ENCODE measurements at regions not wholly inside any gene's neighbourhood (a gene's known extent, or its start where the extent isn't known, plus 50 kb on each side); places are given as distances from the start of the nearest gene placed in this dataset.
"Not testable (repeated sequence)": the region's sequence is repeated elsewhere in the genome, so short reads cannot be mapped to it uniquely, and the experiment has no call there.

GRCh38 chr6:44038543-44039065, 88.6 kb downstream of the MRPL14 start:
- TF ChIP-seq OSR1 (CRISPR knock-in tag; IDR thresholded peaks at IDR 0.05): no peak
- no peak for TF ChIP-seq BACH2 (CRISPR knock-in tag; IDR thresholded peaks at IDR 0.05; ENCODE audit: borderline replicate concordance)
- TF ChIP-seq POU6F1 (CRISPR knock-in tag; IDR thresholded peaks at IDR 0.05; ENCODE audit: borderline replicate concordance, low read depth): no peak
- TF ChIP-seq RARB (CRISPR knock-in tag; IDR thresholded peaks at IDR 0.05): no peak
- TF ChIP-seq ISL1 (CRISPR knock-in tag; IDR thresholded peaks at IDR 0.05): no peak
- no peak for TF ChIP-seq TSHZ2 (CRISPR knock-in tag; IDR thresholded peaks at IDR 0.05)
- TF ChIP-seq ZC3H10 (CRISPR knock-in tag; IDR thresholded peaks at IDR 0.05): no peak
- no peak for TF ChIP-seq GLIS3 (CRISPR knock-in tag; IDR thresholded peaks at IDR 0.05)
- no peak for TF ChIP-seq CSDC2 (CRISPR knock-in tag; IDR thresholded peaks at IDR 0.05)
- no peak for ATAC-seq

GRCh38 chr6:44037847-44038542, 89.3 kb downstream of the MRPL14 start:
- no peak for TF ChIP-seq ZNF8 (CRISPR knock-in tag; IDR thresholded peaks at IDR 0.05)
- TF ChIP-seq OSR1 (CRISPR knock-in tag; IDR thresholded peaks at IDR 0.05): no peak
- no peak for TF ChIP-seq ZFP30 (CRISPR knock-in tag; IDR thresholded peaks at IDR 0.05)
- no peak for TF ChIP-seq CREB5 (CRISPR knock-in tag; IDR thresholded peaks at IDR 0.05; ENCODE audit: low read depth)
- no peak for TF ChIP-seq GLIS3 (CRISPR knock-in tag; IDR thresholded peaks at IDR 0.05)
- no peak for TF ChIP-seq ZNF70 (CRISPR knock-in tag; IDR thresholded peaks at IDR 0.05)
- TF ChIP-seq ISL1 (CRISPR knock-in tag; IDR thresholded peaks at IDR 0.05): no peak
- no peak for TF ChIP-seq PPARA (CRISPR knock-in tag; IDR thresholded peaks at IDR 0.05; ENCODE audit: borderline replicate concordance)
- TF ChIP-seq TOX (CRISPR knock-in tag; IDR thresholded peaks at IDR 0.05; ENCODE audit: borderline replicate concordance): no peak
- no peak for ATAC-seq

GRCh38 chr6:44037276-44037675, 90.0 kb downstream of the MRPL14 start:
- not testable (repeated sequence) for ATAC-seq

GRCh38 chr6:44036699-44037101, 90.6 kb downstream of the MRPL14 start:
- no peak for ATAC-seq
- TF ChIP-seq PPARA (CRISPR knock-in tag; IDR thresholded peaks at IDR 0.05; ENCODE audit: borderline replicate concordance) (no peak), ZFP30 (CRISPR knock-in tag; IDR thresholded peaks at IDR 0.05) (no peak), BACH2 (CRISPR knock-in tag; IDR thresholded peaks at IDR 0.05; ENCODE audit: borderline replicate concordance) (no peak), ZNF565 (CRISPR knock-in tag; conservative IDR thresholded peaks at IDR 0.05; ENCODE audit: low read depth) (no peak), GLIS3 (CRISPR knock-in tag; IDR thresholded peaks at IDR 0.05) (no peak), TOX (CRISPR knock-in tag; IDR thresholded peaks at IDR 0.05; ENCODE audit: borderline replicate concordance) (no peak), TSHZ2 (CRISPR knock-in tag; IDR thresholded peaks at IDR 0.05) (no peak), OSR1 (CRISPR knock-in tag; IDR thresholded peaks at IDR 0.05) (no peak), ZNF8 (CRISPR knock-in tag; IDR thresholded peaks at IDR 0.05) (no peak), SNAI2 (CRISPR knock-in tag; IDR thresholded peaks at IDR 0.05) (no peak), ESRRG (CRISPR knock-in tag; IDR thresholded peaks at IDR 0.05) (no peak), TCF4 (CRISPR knock-in tag; IDR thresholded peaks at IDR 0.05; ENCODE audit: borderline replicate concordance) (no peak), CREB5 (CRISPR knock-in tag; IDR thresholded peaks at IDR 0.05; ENCODE audit: low read depth) (no peak), ARNTL (CRISPR knock-in tag; IDR thresholded peaks at IDR 0.05; ENCODE audit: borderline replicate concordance, low read depth) (no peak), ISL1 (CRISPR knock-in tag; IDR thresholded peaks at IDR 0.05) (no peak), POU6F1 (CRISPR knock-in tag; IDR thresholded peaks at IDR 0.05; ENCODE audit: borderline replicate concordance, low read depth) (no peak), CSDC2 (CRISPR knock-in tag; IDR thresholded peaks at IDR 0.05) (no peak), CSRNP3 (CRISPR knock-in tag; IDR thresholded peaks at IDR 0.05) (no peak)
